ENCODE measurements at regions not wholly inside any gene's neighbourhood (a gene's known extent, or its start where the extent isn't known, plus 50 kb on each side); places are given as distances from the start of the nearest gene placed in this dataset.

- TF ChIP-seq CTCF (IDR thresholded peaks at IDR 0.05) (no peak), POLR2A (IDR thresholded peaks at IDR 0.05) (no peak)
These were observed 531.1 kb upstream of the TLE4 start for GRCh38 chr9:79040671-79041070.

All from thyroid gland (tissue), 4 donors.